ENCODE measurements at regions not wholly inside any gene's neighbourhood (a gene's known extent, or its start where the extent isn't known, plus 50 kb on each side); places are given as distances from the start of the nearest gene placed in this dataset.

DNA sequence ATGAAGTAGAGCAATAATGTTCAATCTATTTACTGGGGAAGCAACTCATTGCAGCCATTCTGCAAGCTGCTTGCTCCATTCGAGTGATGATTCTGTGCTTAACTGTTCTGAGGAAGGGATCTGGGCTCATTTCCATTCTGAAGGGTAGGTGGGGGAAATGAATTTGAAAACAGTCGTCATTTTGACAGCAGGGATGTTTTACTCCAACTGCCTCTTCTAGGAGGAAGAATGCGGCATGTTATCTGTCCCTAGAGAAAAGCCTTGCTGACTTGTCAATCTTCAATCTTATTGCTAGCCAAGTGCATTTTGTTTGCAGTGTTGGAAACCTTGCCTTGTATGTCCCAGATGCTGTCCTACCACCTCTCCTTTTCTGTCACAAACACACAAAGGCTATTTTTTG lies 105.9 kb downstream of the PRDM13 start:
- TF ChIP-seq, protein P1, sequence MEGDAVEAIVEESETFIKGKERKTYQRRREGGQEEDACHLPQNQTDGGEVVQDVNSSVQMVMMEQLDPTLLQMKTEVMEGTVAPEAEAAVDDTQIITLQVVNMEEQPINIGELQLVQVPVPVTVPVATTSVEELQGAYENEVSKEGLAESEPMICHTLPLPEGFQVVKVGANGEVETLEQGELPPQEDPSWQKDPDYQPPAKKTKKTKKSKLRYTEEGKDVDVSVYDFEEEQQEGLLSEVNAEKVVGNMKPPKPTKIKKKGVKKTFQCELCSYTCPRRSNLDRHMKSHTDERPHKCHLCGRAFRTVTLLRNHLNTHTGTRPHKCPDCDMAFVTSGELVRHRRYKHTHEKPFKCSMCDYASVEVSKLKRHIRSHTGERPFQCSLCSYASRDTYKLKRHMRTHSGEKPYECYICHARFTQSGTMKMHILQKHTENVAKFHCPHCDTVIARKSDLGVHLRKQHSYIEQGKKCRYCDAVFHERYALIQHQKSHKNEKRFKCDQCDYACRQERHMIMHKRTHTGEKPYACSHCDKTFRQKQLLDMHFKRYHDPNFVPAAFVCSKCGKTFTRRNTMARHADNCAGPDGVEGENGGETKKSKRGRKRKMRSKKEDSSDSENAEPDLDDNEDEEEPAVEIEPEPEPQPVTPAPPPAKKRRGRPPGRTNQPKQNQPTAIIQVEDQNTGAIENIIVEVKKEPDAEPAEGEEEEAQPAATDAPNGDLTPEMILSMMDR (IDR thresholded peaks at IDR 0.05): no peak
- no peak for TF ChIP-seq POLR2A (IDR thresholded peaks at IDR 0.05)

Measured in adrenal gland (tissue), 5 donors.